Keratinocyte (primary cell): ENCODE measurements at regions not wholly inside any gene's neighbourhood (a gene's known extent, or its start where the extent isn't known, plus 50 kb on each side); places are given as distances from the start of the nearest gene placed in this dataset.

ENCODE experiments used
- DNase-seq: peaks from one replicate; pipeline ENCODE4 v3.0.0-alpha.2; 2011; ENCODE audit warnings: low read depth, missing footprints, low spot score
- FAIRE-seq: peaks from 2 replicates; lab custom pipeline; 2011; peaks lifted over from hg19 to GRCh38; lab: Jason Lieb, UNC
- H2AFZ ChIP-seq: 2 replicates; pipeline ENCODE4 v1.6.0; 2012; ENCODE audit warnings: low read length, control low read depth, inconsistent platforms; ENCODE audit not compliant: control insufficient read depth
- H3K27ac ChIP-seq: 2 replicates; pipeline ENCODE4 v1.5.1; 2011; ENCODE audit warnings: low read length; ENCODE audit not compliant: control insufficient read depth, insufficient read depth
- H3K27me3 ChIP-seq: 3 replicates; pipeline ENCODE4 v1.6.0; 2011; ENCODE audit warnings: low read length; ENCODE audit not compliant: control insufficient read depth, insufficient read depth; ENCODE audit errors: extremely low read depth
- H3K36me3 ChIP-seq, 2 experiments: 2 replicates in 1 of 2; 3 replicates in 1 of 2; pipeline ENCODE4 v1.5.1; 2011; ENCODE audit warnings: low read length in 2 of 2, mild to moderate bottlenecking in 1 of 2; ENCODE audit not compliant: control insufficient read depth in 2 of 2, insufficient read depth in 2 of 2; ENCODE audit errors: extremely low read depth in 1 of 2
- H3K4me1 ChIP-seq: 3 replicates; pipeline ENCODE4 v1.5.1; 2011; ENCODE audit warnings: low read length; ENCODE audit not compliant: control insufficient read depth, insufficient read depth; ENCODE audit errors: extremely low read depth
- H3K4me2 ChIP-seq: 3 replicates; pipeline ENCODE4 v1.6.0; 2011; ENCODE audit warnings: low read depth, low read length; ENCODE audit not compliant: control insufficient read depth, insufficient read depth; ENCODE audit errors: extremely low read depth
- H3K4me3 ChIP-seq, 3 experiments: fragments of 200-600 bp in 1 of 3; sonication (generic) in 1 of 3; 2 replicates in 2 of 3; 3 replicates in 1 of 3; pipeline ENCODE4 v1.5.1; 2011 to 2016; ENCODE audit warnings: low read length in 3 of 3, mild to moderate bottlenecking in 3 of 3, control low read depth in 2 of 3, inconsistent platforms in 1 of 3, low read depth in 1 of 3, mixed read lengths in 1 of 3, mixed run types in 1 of 3, moderate library complexity in 1 of 3; ENCODE audit not compliant: control insufficient read depth in 2 of 3, insufficient read depth in 2 of 3; ENCODE audit errors: extremely low read depth in 1 of 3
- H3K79me2 ChIP-seq: 2 replicates; pipeline ENCODE4 v1.6.0; 2012; ENCODE audit warnings: low read length; ENCODE audit not compliant: control insufficient read depth, insufficient read depth
- H3K9ac ChIP-seq: 3 replicates; pipeline ENCODE4 v1.6.0; 2011; ENCODE audit warnings: low read length; ENCODE audit not compliant: control insufficient read depth, insufficient read depth; ENCODE audit errors: extremely low read depth
- H3K9me1 ChIP-seq: 3 replicates; pipeline ENCODE4 v1.6.0; 2011; ENCODE audit warnings: low read length; ENCODE audit not compliant: control insufficient read depth, insufficient read depth; ENCODE audit errors: extremely low read depth
- H3K9me3 ChIP-seq: 2 replicates; pipeline ENCODE4 v1.5.1; 2012; ENCODE audit warnings: low read depth, low read length; ENCODE audit not compliant: control insufficient read depth
- H4K20me1 ChIP-seq: 3 replicates; pipeline ENCODE4 v1.6.0; 2011; ENCODE audit warnings: low read length; ENCODE audit not compliant: control insufficient read depth, insufficient read depth; ENCODE audit errors: extremely low read depth
- EZH2 ChIP-seq: IDR thresholded peaks from one replicate; pipeline ENCODE4 v1.6.1; 2012; ENCODE audit warnings: inconsistent platforms, mild to moderate bottlenecking, low read length, moderate library complexity
- dilution Hi-C: fragments of 300-500 bp; cut with MboI; formaldehyde crosslinking; loops from one replicate; pipeline ENCODE4 v1.7.0; 2020; ENCODE audit warnings: low sequenced_read_pairs; ENCODE audit not compliant: extremely low pct_ligation_motif_present
- small RNA-seq, 3 experiments: library from RNA; depleted of rRNA; stranded (forward); fragments of <200 nt; gene quantifications; one replicate each; pipeline ENCODE3, GENCODE V24; 2012; ENCODE audit warnings: low read depth in 3 of 3, low replicate concordance in 1 of 3; ENCODE audit not compliant: insufficient read length in 3 of 3
- TF ChIP-seq, protein P1 (sequence below), 3 experiments: IDR thresholded peaks in 1 of 3; conservative IDR thresholded peaks in 1 of 3; optimal IDR thresholded peaks in 1 of 3; 2 replicates in 2 of 3; 3 replicates in 1 of 3; pipeline versions ENCODE3 to v1.5.1; 2011; ENCODE audit warnings: low read length in 3 of 3, mild to moderate bottlenecking in 3 of 3, moderate library complexity in 2 of 3, control low read depth in 1 of 3, inconsistent platforms in 1 of 3; ENCODE audit not compliant: insufficient read depth in 2 of 3; ENCODE audit errors: extremely low read depth in 1 of 3

DNA sequence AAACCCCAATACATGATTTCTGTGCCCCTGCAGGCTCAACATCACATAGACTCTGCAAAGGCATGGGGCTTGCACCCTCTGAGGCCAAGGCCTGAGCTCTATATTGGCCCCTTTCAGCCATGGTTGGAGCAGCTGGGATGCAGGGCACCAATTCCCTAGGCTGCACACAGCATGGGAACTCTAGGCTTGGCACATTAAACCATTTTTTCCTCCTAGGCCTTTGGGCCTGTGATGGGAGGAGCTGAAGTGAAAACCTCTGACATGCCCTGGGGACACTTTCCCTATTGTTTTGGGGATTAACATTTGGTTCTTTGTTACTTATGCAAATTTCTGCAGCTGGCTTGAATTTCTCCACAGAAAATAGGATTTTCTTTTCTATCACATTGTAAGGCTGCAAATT is 1629.5 kb downstream of the OTOL1 start:
- dilution Hi-C loops, result no loop called here
- no peaks in the 10 kb centered on the region for H3K4me1 ChIP-seq
- no peaks in the 10 kb centered on the region for H3K79me2 ChIP-seq

More for the DNA sequence above, 1629.5 kb downstream of the OTOL1 start:
- no peak overlapping the region for H3K4me3 ChIP-seq
- H3K9me3 ChIP-seq, result no peaks in the 10 kb centered on the region
- no peaks in the 10 kb centered on the region for H3K9me1 ChIP-seq
- FAIRE-seq (no peak), DNase-seq (no peak)
- no peaks in the 10 kb centered on the region for H4K20me1 ChIP-seq
- no peak overlapping the region for H3K27ac ChIP-seq
- H3K9ac ChIP-seq, result no peak overlapping the region
- no peak overlapping the region for H3K4me2 ChIP-seq
- no peaks in the 10 kb centered on the region for H3K27me3 ChIP-seq
- TF ChIP-seq, protein P1, sequence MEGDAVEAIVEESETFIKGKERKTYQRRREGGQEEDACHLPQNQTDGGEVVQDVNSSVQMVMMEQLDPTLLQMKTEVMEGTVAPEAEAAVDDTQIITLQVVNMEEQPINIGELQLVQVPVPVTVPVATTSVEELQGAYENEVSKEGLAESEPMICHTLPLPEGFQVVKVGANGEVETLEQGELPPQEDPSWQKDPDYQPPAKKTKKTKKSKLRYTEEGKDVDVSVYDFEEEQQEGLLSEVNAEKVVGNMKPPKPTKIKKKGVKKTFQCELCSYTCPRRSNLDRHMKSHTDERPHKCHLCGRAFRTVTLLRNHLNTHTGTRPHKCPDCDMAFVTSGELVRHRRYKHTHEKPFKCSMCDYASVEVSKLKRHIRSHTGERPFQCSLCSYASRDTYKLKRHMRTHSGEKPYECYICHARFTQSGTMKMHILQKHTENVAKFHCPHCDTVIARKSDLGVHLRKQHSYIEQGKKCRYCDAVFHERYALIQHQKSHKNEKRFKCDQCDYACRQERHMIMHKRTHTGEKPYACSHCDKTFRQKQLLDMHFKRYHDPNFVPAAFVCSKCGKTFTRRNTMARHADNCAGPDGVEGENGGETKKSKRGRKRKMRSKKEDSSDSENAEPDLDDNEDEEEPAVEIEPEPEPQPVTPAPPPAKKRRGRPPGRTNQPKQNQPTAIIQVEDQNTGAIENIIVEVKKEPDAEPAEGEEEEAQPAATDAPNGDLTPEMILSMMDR (optimal IDR thresholded peaks at IDR 0.05 in 1 of 3, IDR thresholded peaks at IDR 0.05 in 1 of 3, conservative IDR thresholded peaks at IDR 0.05 in 1 of 3; ENCODE audit: extremely low read depth in 1 of 3, insufficient read depth in 2 of 3, low read length in 3 of 3), result no peak
- no peak for TF ChIP-seq EZH2
- H2AFZ ChIP-seq, result no peak overlapping the region
- no peaks in the 10 kb centered on the region for H3K36me3 ChIP-seq

Small RNA genes in the stretch of these regions (small RNA-seq; reads per million reads assigned to genes)
- gene MIR1263, result 0 reads per million in 3 experiments
- gene RNU7-82P, result 0 reads per million in 3 experiments
